Gastrocnemius medialis (tissue), 4 donors: ENCODE measurements at regions not wholly inside any gene's neighbourhood (a gene's known extent, or its start where the extent isn't known, plus 50 kb on each side); places are given as distances from the start of the nearest gene placed in this dataset.

Experiments
- POLR2A ChIP-seq, 2 donors: fragments of 450-650 bp; IDR thresholded peaks; one replicate each; pipeline ENCODE4 v1.6.1; 2017; ENCODE audit warnings: antibody characterized with exemption in 2 of 2, mild to moderate bottlenecking in 2 of 2, moderate library complexity in 2 of 2
- TF ChIP-seq, protein P1 (sequence below), 5 experiments: fragments of 450-650 bp in 3 of 5; fragments of 200-600 bp in 2 of 5; sonication (generic) in 2 of 5; IDR thresholded peaks in 4 of 5; conservative IDR thresholded peaks in 1 of 5; 1 replicate in 4 of 5; 2 replicates in 1 of 5; pipeline ENCODE4 v1.5.1; 2016 to 2019; ENCODE audit warnings: antibody characterized with exemption in 5 of 5, mild to moderate bottlenecking in 3 of 5, moderate library complexity in 3 of 5

DNA sequence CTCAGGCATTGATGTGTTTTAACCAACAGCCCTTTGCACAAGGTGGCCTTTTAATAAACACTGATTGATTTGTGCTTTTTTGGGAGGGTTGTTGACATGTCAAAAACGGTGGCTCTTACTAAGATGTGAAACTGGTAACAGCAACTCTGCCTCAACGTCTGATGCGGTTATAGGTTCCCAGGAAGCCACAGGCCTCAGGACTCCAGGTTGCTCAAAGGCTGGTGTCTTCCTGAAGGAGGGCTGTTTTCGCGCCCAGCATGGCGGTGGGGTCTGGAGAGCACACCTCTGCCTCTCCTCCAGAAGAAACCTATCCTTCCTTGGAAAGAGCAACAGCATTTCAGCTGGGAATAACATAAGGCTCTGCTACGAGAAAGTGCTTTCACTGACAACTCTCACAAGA, 187.5 kb downstream of the IRF8 start:
- TF ChIP-seq, protein P1, sequence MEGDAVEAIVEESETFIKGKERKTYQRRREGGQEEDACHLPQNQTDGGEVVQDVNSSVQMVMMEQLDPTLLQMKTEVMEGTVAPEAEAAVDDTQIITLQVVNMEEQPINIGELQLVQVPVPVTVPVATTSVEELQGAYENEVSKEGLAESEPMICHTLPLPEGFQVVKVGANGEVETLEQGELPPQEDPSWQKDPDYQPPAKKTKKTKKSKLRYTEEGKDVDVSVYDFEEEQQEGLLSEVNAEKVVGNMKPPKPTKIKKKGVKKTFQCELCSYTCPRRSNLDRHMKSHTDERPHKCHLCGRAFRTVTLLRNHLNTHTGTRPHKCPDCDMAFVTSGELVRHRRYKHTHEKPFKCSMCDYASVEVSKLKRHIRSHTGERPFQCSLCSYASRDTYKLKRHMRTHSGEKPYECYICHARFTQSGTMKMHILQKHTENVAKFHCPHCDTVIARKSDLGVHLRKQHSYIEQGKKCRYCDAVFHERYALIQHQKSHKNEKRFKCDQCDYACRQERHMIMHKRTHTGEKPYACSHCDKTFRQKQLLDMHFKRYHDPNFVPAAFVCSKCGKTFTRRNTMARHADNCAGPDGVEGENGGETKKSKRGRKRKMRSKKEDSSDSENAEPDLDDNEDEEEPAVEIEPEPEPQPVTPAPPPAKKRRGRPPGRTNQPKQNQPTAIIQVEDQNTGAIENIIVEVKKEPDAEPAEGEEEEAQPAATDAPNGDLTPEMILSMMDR (IDR thresholded peaks at IDR 0.05 in 4 of 5, conservative IDR thresholded peaks at IDR 0.05 in 1 of 5) = no peak
- TF ChIP-seq POLR2A (IDR thresholded peaks at IDR 0.05) = no peak
